ENCODE measurements at regions not wholly inside any gene's neighbourhood (a gene's known extent, or its start where the extent isn't known, plus 50 kb on each side); places are given as distances from the start of the nearest gene placed in this dataset.

DNA sequence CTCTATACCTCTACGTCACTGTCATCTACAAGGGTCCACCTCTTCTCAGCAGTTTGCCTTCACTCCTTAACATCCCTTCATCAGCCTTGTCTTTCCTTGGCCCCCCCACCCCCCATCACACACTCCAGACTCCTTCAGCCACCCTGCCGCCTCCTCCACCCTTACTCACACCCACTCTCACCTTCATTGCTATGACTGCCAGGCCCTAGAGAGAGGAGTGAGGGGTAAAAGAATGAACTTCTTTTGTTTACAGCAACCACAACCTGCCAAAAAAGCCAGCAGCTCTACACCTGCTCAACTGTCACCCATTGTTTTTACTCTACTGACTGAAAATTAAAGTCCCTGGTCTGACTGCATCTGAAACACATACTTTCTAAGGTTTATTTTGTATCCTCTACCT lies 112.8 kb downstream of the DUSP6 start:
- TF ChIP-seq, protein P1, sequence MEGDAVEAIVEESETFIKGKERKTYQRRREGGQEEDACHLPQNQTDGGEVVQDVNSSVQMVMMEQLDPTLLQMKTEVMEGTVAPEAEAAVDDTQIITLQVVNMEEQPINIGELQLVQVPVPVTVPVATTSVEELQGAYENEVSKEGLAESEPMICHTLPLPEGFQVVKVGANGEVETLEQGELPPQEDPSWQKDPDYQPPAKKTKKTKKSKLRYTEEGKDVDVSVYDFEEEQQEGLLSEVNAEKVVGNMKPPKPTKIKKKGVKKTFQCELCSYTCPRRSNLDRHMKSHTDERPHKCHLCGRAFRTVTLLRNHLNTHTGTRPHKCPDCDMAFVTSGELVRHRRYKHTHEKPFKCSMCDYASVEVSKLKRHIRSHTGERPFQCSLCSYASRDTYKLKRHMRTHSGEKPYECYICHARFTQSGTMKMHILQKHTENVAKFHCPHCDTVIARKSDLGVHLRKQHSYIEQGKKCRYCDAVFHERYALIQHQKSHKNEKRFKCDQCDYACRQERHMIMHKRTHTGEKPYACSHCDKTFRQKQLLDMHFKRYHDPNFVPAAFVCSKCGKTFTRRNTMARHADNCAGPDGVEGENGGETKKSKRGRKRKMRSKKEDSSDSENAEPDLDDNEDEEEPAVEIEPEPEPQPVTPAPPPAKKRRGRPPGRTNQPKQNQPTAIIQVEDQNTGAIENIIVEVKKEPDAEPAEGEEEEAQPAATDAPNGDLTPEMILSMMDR (IDR thresholded peaks at IDR 0.05 in 4 of 5, conservative IDR thresholded peaks at IDR 0.05 in 1 of 5), result no peak
- no peak for TF ChIP-seq POLR2A (IDR thresholded peaks at IDR 0.05)
